ENCODE measurements at regions not wholly inside any gene's neighbourhood (a gene's known extent, or its start where the extent isn't known, plus 50 kb on each side); places are given as distances from the start of the nearest gene placed in this dataset.
"Not testable (repeated sequence)": the region's sequence is repeated elsewhere in the genome, so short reads cannot be mapped to it uniquely, and the experiment has no call there.

DNA sequence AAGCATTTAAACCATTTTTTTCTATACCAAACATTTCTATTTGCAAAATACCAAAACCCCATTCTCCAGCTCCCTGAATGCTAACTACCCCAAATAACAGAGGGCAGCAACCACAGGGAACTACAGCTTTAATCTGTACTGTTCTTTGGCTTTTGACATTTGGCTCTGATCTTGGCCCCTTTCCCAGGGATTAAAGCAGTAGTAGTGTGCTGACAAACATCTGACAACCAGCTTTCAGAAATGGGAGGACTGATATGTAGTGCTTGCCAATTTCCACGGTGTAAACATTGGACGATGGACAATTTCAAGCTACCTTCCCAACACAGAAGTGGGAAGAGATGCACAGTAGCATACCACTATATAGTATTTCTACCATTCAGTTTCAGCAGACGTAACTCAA lies 88.4 kb upstream of the TEAD1 start:
- intact Hi-C loops (cut with DNase I), result no loop called here
- no peak for DNase-seq (ENCODE audit: low spot score)

GRCh38 chr11:12587333-12587991 lies 86.8 kb upstream of the TEAD1 start:
- no peak for DNase-seq (ENCODE audit: low spot score)
- intact Hi-C loops (cut with DNase I), result no loop called here

DNA sequence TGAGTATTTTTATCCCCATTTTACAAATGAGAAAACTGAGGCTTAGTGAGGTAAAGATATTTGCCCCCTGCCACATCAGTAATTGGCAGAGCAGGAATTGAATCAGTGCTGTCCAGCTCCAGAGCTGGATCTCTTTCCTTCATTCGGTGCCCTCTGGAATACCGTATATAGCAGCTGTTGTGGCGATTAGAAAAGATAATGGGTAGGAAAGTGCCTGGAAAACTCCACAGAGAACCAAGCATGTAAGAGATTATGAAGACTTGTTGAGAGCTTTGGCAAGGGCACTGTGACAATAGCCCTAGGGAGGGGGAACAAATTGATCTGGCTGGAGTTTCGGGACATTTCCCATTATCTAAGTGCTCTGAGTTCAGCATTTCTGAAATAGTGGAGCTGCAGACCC lies 82.5 kb upstream of the TEAD1 start:
- intact Hi-C loops (cut with DNase I), result no loop called here
- DNase-seq (ENCODE audit: low spot score), result no peak

GRCh38 chr11:12592283-12592682 lies 81.9 kb upstream of the TEAD1 start:
- no peak for DNase-seq (ENCODE audit: low spot score)
- intact Hi-C loops (cut with DNase I), result no loop called here

- DNase-seq (ENCODE audit: low spot score); intact Hi-C loops (cut with DNase I): not testable (repeated sequence)
Measured at GRCh38 chr11:12595089-12595847, 79.0 kb upstream of the TEAD1 start.

GRCh38 chr11:12598330-12599256 lies 75.6 kb upstream of the TEAD1 start:
- DNase-seq (ENCODE audit: low spot score), result no peak
- intact Hi-C loops (cut with DNase I), result loop anchor here (2.0 kb wide), 1 partner anchor 292 kb away; no protein-coding TSS in a partner anchor

DNA sequence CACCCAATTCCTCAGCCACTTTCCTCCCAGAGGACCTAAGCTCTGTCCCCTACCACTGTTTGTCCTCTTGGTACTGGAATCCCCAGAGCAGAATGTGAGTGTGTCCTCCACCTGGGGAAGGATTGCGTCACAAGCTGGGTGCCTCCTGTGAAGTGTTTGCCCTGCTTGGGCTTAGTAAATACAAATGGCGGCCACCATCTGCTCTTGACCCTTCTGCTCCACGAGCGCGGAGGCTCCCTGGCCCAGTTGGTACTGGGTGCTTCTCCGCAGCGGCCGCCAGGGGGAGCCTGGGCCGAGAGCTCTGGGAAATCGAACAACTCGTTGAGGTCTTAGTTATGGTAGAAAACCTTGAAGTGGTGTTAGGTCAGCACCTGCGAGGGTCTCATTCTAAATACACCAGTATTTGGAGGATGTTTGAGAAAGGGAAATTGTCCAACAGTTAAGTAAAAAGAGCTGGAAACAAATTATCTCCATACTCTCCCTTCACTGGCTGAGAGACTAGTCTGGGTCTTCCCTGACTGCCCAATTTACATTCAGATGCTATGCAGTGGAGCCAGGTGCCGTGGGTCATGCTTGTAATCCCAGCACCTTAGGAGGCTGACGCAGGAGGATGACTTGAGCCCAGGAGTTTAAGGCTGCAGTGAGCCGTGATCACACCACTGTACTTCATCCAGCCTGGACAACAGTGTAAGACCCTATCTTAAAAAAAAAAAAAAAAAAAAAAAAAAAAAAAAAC lies 74.6 kb upstream of the TEAD1 start:
- intact Hi-C loops (cut with DNase I), result loop anchor here (2.0 to 10.0 kb wide), 2 partner anchors 215 to 291 kb away; no protein-coding TSS in a partner anchor
- peak; percentile 75 for DNase-seq (ENCODE audit: low spot score)

- intact Hi-C loops (cut with DNase I), result loop anchor here (10.0 kb wide), 1 partner anchor 214 kb away; no protein-coding TSS in a partner anchor
- DNase-seq (ENCODE audit: low spot score), result no peak
Measured at GRCh38 chr11:12600829-12601228, 73.4 kb upstream of the TEAD1 start.

- DNase-seq (ENCODE audit: low spot score), result no peak
- intact Hi-C loops (cut with DNase I), result loop anchor here (10.0 kb wide), 1 partner anchor 212 kb away; no protein-coding TSS in a partner anchor
Measured at GRCh38 chr11:12602421-12602820, 71.8 kb upstream of the TEAD1 start.

DNA sequence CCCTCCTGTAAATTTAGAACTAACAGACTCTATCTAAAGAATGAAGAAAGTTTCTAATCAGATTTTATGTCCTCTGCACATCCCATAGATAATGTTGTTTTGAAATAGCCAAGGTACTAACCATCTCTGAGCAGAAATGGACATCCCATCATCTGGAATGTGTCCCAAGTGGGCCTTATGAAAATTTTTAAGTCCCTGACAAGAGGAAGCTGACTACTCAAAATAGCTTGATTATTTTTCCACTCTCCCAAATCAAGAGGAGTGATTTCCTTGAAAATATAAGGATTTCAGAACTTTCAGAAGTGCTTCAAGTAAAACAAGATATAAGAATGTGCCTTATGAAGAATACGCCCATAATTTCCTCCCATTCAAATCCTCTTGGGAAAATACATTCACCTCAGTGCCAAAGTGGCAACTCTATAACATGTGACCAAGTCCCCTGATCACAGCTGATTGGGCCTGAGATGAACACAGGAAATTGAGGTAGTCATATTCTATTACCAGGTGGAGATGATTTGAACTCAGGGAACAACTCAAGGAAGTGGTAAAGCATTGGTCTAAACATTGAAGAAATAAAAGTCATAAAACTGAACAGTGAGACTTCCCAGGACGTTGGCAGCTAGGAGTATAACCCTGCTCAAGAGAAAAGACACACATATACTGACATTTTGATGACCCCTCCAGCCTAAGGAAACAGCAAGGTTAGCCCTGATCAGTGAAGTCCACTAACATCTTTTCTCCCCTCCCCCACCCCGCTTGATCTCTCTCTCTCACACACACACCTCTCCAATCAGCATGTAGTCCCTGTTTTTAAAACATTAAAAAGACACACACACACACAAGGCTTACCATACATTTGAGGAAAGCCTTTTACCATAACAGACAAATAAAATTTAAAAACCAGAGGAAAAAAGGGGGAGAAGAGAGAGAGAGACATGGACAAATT lies 70.8 kb upstream of the TEAD1 start:
- no peak for DNase-seq (ENCODE audit: low spot score)
- intact Hi-C loops (cut with DNase I), result loop anchor here (10.0 kb wide), 1 partner anchor 211 kb away; no protein-coding TSS in a partner anchor

DNA sequence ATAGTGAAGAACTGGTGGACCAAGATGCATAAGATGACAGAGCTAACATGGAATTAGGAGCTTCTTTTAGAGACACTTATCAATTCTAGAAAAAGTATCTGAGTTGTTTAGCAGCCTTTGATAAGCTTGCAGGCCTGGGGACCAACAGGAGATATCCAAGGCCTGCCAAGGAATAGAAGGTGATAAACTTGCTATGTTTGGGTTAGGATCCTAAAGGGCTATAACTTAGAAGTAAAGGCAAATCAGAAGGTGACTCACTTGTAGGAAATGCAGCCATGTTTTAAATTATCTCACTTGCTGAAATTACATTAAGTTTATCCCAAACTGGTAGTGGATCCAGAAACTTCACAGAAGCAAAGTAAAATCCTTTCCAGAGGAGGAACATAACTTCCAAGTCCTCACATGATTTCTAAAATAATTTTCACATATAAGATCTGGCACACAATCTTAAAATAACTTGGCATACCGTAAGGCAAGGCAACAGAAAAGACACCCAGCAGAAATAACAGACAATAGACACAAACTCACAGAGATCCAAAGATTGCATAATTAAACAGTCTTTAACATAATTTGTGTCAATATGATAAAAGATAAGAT lies 69.6 kb upstream of the TEAD1 start:
- no peak for DNase-seq (ENCODE audit: low spot score)
- intact Hi-C loops (cut with DNase I), result loop anchor here (10.0 kb wide), 1 partner anchor 210 kb away; no protein-coding TSS in a partner anchor

GRCh38 chr11:12606597-12606996 lies 67.6 kb upstream of the TEAD1 start:
- no peak for DNase-seq (ENCODE audit: low spot score)
- intact Hi-C loops (cut with DNase I), result loop anchor here (10.0 kb wide), 1 partner anchor 208 kb away; no protein-coding TSS in a partner anchor

GRCh38 chr11:12608678-12609077 lies 65.5 kb upstream of the TEAD1 start:
- intact Hi-C loops (cut with DNase I), result loop anchor here (10.0 kb wide), 1 partner anchor 206 kb away; no protein-coding TSS in a partner anchor
- DNase-seq (ENCODE audit: low spot score), result not testable (repeated sequence)

DNA sequence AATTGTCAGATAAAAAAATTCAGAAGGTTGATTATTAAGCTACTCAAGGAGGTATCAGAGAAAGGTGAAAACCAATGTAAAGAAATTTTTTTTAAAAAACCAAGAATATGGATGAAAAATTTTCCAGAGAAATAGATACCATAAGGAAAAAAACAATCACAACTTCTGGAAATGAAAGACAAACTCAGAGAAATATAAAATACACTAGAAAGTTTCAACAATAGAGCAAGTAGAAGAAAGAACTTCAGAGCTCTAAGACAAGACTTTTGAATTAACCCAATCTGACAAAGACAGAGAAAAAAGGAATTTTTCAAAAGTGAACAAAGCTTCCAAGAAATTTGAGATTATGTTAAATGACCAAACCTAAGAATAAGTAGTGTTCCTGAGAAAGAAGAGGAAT lies 62.9 kb upstream of the TEAD1 start:
- DNase-seq (ENCODE audit: low spot score), result no peak
- intact Hi-C loops (cut with DNase I), result no loop called here

DNA sequence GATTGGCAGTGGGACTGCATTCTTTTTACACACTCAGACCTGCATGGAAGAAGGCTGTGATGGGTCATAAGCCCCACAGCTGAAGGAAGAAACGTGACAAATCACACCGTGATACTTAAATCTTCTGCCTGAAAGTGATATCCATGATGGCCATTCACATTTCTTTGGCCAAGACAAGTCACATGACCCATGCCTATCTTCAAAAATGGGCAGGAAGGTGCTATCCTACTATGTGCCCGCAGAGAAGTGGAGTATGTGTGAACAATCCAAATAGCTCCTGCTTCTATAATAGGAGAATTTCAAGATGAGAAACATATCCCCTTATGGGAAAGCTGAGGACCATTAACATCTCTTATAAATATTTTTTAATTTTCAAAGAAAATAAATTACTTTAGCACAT lies 56.6 kb upstream of the TEAD1 start:
- no peak for DNase-seq (ENCODE audit: low spot score)
- intact Hi-C loops (cut with DNase I), result no loop called here

GRCh38 chr11:12618743-12619540 lies 55.3 kb upstream of the TEAD1 start:
- no peak for DNase-seq (ENCODE audit: low spot score)
- intact Hi-C loops (cut with DNase I), result no loop called here

GRCh38 chr11:12623869-12624268 lies 50.4 kb upstream of the TEAD1 start:
- no peak for DNase-seq (ENCODE audit: low spot score)
- intact Hi-C loops (cut with DNase I), result no loop called here
